CD4-positive, alpha-beta T cell treated with Interleukin-2 at 100 ng/mL for 4 hours (primary cell): ENCODE measurements at regions not wholly inside any gene's neighbourhood (a gene's known extent, or its start where the extent isn't known, plus 50 kb on each side); places are given as distances from the start of the nearest gene placed in this dataset.

Source experiments
- DNase-seq: peaks from one replicate; pipeline ENCODE4 v3.0.0-alpha.2; 2020; ENCODE audit warnings: low spot score

GRCh38 chr19:29372921-29373797 is 152.6 kb upstream of the VSTM2B start:
- DNase-seq: no peak

DNA sequence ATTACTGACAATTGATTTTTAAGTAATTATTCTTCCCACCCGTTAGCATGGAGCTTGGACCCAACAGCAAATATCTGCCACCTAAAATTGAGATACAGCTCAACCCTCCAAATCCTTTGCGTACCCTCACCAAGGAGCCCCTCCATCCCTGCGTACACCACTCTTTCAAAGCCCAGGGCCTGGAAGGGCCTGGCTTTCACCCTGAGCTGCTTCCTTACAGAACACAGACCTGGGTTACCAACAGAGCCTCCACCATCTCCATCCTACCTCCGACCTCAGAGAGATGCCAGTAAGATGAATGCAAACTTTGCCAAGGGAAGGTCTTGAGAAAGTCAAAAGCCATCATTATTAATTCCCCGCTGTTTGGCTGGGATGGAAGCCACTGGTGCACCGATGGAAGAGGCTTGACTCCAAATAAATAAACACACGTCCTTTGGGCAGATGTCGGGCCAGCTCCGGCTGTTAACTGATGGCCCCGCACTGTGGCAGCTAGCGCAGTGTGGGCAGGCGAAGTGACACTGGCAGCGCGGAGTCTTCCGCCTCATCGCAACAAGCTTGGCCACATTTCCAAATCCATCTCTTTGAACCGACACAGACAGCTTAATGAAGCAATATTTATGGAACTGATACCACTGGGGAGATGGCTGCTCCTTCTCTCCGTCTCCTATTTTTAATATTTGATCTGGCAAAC is 150.2 kb upstream of the VSTM2B start:
- no peak for DNase-seq

GRCh38 chr19:29376855-29377354 is 148.9 kb upstream of the VSTM2B start:
- DNase-seq: no peak

DNA sequence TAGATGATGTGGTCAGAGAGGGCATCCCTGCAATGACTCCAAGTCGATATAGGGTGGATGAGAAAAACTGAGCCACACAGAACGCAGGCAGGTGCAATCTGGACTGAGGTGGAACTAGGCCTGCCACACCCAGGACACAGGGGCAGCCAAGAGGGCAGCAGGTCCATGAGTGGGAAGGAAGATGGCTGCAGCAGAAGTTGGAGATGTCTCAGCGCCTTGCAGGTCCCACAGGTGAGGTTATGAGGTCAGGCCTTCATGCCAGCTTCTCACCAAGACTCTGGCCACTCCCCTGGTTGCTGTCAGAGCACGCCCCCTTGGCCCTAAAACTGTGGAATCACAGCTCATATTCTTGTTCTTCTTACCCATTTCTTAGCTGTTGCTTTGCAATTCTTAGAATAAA is 147.7 kb upstream of the VSTM2B start:
- DNase-seq: no peak

GRCh38 chr19:29378543-29379080 is 147.2 kb upstream of the VSTM2B start:
- DNase-seq: no peak

DNA sequence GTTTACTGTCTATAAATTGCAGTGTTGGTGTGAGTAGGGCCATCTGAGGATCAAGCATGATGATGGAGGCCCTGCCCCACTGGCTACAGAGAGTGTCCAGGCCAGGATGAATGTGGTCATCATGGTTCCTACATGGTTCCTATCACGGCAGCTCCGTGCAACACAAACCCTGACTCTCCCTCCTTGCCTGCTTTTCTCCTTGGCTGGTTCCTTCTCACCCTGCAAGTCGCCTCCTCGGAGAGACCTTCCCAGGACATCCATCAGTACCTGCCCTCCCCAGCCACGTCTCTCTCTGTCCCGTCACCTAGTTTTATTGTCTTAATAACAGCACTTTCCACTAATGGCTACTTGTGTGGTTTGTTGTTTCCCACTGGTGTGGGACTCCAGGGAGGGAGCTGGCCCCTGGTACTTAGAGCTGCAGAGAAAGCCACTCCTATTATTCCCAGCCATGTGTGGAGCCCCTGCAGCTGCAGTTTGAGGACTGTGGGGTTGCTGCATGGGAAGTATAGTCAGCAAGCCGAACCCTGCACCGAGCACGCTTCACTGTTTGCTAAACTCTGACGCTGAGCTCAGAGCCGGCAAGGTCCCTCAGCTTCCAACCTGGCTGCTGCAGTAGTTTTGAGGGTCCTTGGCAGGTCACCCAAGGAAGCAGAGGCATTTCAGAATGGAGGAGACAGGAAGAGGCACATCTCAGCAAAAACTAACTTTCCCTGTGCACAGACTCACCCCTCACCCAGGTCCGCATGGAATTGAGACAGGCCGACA is 146.4 kb upstream of the VSTM2B start:
- DNase-seq: no peak

- no peak for DNase-seq
Observed at GRCh38 chr19:29380581-29380980, 145.2 kb upstream of the VSTM2B start.

- DNase-seq: no peak
Observed at GRCh38 chr19:29381353-29382203, 144.2 kb upstream of the VSTM2B start.

DNA sequence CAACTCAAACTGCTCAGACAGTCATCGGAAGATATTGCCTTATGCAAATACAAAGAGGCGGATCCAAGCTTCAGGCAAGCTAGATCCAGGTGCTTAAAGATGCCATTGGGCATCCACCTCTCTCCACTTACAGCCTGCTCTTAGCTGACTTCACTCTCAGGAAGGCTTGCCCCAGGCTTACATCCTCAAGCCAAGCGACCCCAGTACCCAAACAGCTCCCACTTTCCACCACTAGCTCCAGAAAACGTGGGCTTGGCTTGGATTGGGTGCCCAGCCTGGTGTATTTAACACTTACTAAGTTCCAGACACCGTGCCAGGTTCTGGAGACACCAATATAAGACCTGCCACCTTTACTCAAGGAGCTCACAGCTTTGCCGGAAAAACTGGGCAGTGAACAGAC is 142.1 kb upstream of the VSTM2B start:
- no peak for DNase-seq

DNA sequence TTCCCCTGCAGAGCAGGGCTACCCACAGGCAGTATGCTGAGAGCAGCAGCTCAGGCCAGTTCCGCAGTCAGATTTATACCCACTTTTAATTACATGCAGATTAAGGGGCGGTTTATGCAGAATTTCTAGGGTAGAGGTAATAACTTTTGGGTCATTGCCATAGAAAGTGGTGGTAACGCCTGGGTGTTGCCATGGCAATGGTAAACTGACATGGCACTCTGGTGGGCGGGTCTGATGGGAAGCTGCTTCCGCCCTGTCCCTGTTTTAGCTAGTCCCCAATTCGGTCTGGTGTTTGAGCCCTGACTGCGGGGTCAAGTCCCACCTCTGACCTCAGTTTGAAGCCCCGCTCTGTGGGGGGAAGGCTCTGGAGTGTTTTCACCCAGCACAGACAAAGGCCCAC is 141.1 kb upstream of the VSTM2B start:
- DNase-seq: no peak

- DNase-seq: no peak
Observed at GRCh38 chr19:29385191-29385795, 140.5 kb upstream of the VSTM2B start.

DNA sequence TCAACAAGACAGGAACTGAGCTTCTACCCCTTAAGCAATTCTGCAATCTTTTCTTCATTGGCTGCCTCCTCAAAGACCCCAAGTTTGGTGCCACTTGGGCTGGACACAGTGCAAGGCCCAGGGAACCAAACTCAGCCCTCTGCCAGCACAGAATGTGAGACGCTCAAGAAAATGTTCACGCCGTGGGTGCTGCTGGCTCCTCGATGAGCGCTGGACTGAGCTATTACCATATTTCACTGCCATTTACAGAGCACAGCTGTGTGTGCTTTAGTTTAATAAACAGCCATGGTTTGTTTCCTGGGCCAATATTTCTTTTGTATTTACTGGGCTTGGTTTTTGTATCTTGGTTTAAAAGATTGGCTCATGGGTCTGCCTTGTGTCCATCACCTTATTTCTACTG is 138.8 kb upstream of the VSTM2B start:
- DNase-seq: no peak

- no peak for DNase-seq
Observed at GRCh38 chr19:29387586-29387985, 138.2 kb upstream of the VSTM2B start.

- DNase-seq: no peak
Observed at GRCh38 chr19:29389495-29389894, 136.3 kb upstream of the VSTM2B start.

GRCh38 chr19:29390742-29391141 is 135.1 kb upstream of the VSTM2B start:
- DNase-seq: no peak

GRCh38 chr19:29393915-29394460 is 131.8 kb upstream of the VSTM2B start:
- DNase-seq: no peak

DNA sequence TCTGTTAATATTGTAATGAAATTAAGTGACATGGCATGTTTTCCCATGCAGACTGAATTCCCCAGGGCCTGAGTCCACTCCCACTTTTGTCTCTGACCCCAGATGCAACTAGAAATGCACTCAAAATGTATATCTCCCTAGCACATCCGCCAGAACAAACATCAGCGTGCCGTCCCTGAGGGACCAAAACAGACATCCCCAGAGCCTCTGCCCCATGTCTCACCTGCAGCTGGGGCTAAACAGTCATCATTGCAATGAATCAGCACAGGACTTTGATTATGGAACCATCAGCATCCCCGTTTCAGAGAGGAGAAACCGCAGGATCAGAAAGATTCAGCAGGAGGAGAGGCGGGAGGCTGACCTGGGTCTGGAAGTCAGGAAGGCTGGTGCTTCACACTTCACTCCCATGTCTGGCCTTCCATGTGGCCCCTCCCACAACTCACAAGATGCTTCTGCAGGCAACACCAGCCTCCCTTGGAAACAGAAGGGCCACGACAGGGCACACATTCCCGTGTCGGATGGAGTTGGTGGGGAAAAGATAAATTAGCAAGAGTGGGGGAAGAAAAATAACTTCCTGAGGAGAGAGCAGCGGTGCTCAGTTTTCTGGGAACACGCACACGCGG is 130.6 kb upstream of the VSTM2B start:
- DNase-seq: no peak

DNA sequence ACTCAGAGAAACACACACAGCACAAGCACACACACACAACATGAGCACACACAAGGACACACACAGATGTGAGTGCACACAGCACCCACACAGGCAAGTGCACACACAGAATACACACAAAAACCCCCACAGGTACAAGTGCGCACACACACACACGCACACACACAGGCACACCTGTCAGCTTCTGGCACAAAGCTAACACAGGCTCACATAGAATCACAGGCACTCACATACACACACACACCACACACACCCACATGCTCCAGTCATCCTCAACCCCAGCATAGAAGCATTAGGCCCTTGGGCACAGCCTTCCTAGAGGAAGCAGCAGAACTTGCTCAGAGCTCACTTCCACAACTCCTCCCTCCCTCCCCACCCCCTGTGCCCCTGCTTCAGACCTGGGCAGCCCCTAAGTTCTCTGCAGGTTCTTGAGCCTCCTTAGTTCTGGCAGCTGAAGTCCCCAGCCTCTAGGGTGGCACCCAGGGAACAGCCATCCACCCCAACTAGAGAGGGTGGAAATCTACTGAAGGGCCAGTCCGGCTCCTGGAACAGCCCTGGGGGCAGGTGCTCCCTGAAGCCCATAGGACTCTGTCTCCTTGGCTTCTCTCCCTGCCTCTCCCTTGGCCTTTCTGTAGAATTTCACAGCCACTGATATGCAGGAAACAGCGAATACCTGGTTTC is 129.9 kb upstream of the VSTM2B start:
- DNase-seq: no peak

- DNase-seq: no peak
Observed at GRCh38 chr19:29396925-29397324, 128.9 kb upstream of the VSTM2B start.

DNA sequence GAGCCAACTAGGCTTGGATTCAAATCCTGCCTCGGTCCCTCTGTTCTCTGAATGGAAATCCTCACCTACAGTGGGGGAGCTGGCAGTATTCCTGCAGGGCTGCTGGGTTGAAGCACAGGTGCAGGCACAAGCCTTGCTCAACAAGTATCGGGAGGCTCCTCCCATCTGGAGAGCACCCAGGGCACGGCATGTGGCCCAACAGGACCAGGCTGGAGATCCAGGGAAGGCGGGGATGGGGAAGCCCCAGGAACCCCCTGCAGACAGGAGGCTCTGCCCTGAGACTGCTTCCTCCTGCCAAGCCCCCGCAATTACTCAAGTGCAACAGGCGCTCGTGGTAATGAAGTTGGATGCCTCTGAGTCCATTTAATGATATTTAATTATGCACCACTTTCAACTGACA is 128.0 kb upstream of the VSTM2B start:
- DNase-seq: no peak
